ENCODE measurements at regions not wholly inside any gene's neighbourhood (a gene's known extent, or its start where the extent isn't known, plus 50 kb on each side); places are given as distances from the start of the nearest gene placed in this dataset.

- no peak overlapping the region for H3K4me2 ChIP-seq
- no peaks in the 10 kb centered on the region for H3F3A ChIP-seq (ENCODE audit: insufficient read depth, low read depth)
- CTCF ChIA-PET: no interaction called here
- intact Hi-C loops (cut with micrococcal nuclease; ENCODE audit: unreplicated experiment): no loop called here
- peaks cover 5% of the 10 kb centered on the region for H3K9me3 ChIP-seq (ENCODE audit: insufficient read depth, low read depth)
- H3K9me2 ChIP-seq (ENCODE audit: insufficient read depth): no peaks in the 10 kb centered on the region
- no peaks in the 10 kb centered on the region for H3K79me2 ChIP-seq (ENCODE audit: low read depth)
- H3K4me3 ChIP-seq: no peak overlapping the region
- POLR2A ChIA-PET (ENCODE audit: unreplicated experiment): no interaction called here
- no peaks in the 10 kb centered on the region for H4K20me1 ChIP-seq (ENCODE audit: insufficient read depth)
- no peak overlapping the region for H3K27ac ChIP-seq
- H3K4me1 ChIP-seq (replicated peaks; ENCODE audit: insufficient read depth): peaks cover 5% of the 10 kb centered on the region; the same call in 1 of the 2 replicates
- H2AFZ ChIP-seq: no peak overlapping the region
- no peak for DNase-seq
- no peaks in the 10 kb centered on the region for H3K27me3 ChIP-seq (ENCODE audit: insufficient read depth, low read depth)
- TF ChIP-seq CTCF (conservative IDR thresholded peaks at IDR 0.05) (no peak), EZH2 (IDR thresholded peaks at IDR 0.05; ENCODE audit: low read depth) (no peak)
- BruUV-seq (replicated peaks): no TSS peak
- no peaks in the 10 kb centered on the region for H3K36me3 ChIP-seq (ENCODE audit: low read depth)
Measured at GRCh38 chr6:22765015-22765414, 195.6 kb downstream of the HDGFL1 start.

- no peaks in the 10 kb centered on the region for H3K36me3 ChIP-seq (ENCODE audit: low read depth)
- no peak overlapping the region for H3K4me3 ChIP-seq
- peaks cover 5% of the 10 kb centered on the region; the same call in 1 of the 2 replicates for H3K9me3 ChIP-seq (ENCODE audit: insufficient read depth, low read depth)
- no peaks in the 10 kb centered on the region for H3K9me2 ChIP-seq (ENCODE audit: insufficient read depth)
- no peaks in the 10 kb centered on the region for H3K27me3 ChIP-seq (ENCODE audit: insufficient read depth, low read depth)
- ChIA-PET POLR2A (ENCODE audit: unreplicated experiment) (no interaction called here), CTCF (no interaction called here)
- DNase-seq: peak in 1 of 2 experiments; percentile 46
- H3F3A ChIP-seq (ENCODE audit: insufficient read depth, low read depth): no peaks in the 10 kb centered on the region
- intact Hi-C loops (cut with micrococcal nuclease; ENCODE audit: unreplicated experiment): no loop called here
- H3K4me1 ChIP-seq (replicated peaks; ENCODE audit: insufficient read depth): peaks cover 5% of the 10 kb centered on the region; the same call in 1 of the 2 replicates
- TF ChIP-seq EZH2 (IDR thresholded peaks at IDR 0.05; ENCODE audit: low read depth): no peak
- no peak for TF ChIP-seq CTCF (conservative IDR thresholded peaks at IDR 0.05)
- no TSS peak for BruUV-seq (replicated peaks)
- H3K79me2 ChIP-seq (ENCODE audit: low read depth): no peaks in the 10 kb centered on the region
- no peak overlapping the region for H3K4me2 ChIP-seq
- no peaks in the 10 kb centered on the region for H4K20me1 ChIP-seq (ENCODE audit: insufficient read depth)
- no peak overlapping the region for H2AFZ ChIP-seq
- no peak overlapping the region for H3K27ac ChIP-seq
Measured at GRCh38 chr6:22766979-22767378, 197.6 kb downstream of the HDGFL1 start.

GRCh38 chr6:22770054-22770453, 200.7 kb downstream of the HDGFL1 start:
- intact Hi-C loops (cut with micrococcal nuclease; ENCODE audit: unreplicated experiment): no loop called here
- no peak for TF ChIP-seq CTCF (conservative IDR thresholded peaks at IDR 0.05)
- no peak for TF ChIP-seq EZH2 (IDR thresholded peaks at IDR 0.05; ENCODE audit: low read depth)
- CTCF ChIA-PET: no interaction called here

More at GRCh38 chr6:22770054-22770453, 200.7 kb downstream of the HDGFL1 start:
- no peaks in the 10 kb centered on the region for H3F3A ChIP-seq (ENCODE audit: insufficient read depth, low read depth)
- no peak overlapping the region for H2AFZ ChIP-seq
- H3K27me3 ChIP-seq (ENCODE audit: insufficient read depth, low read depth): no peaks in the 10 kb centered on the region
- H3K4me2 ChIP-seq: no peak overlapping the region
- peaks cover 5% of the 10 kb centered on the region; the same call in 1 of the 2 replicates for H3K9me3 ChIP-seq (ENCODE audit: insufficient read depth, low read depth)
- POLR2A ChIA-PET (ENCODE audit: unreplicated experiment): no interaction called here
- no peaks in the 10 kb centered on the region for H4K20me1 ChIP-seq (ENCODE audit: insufficient read depth)
- no peaks in the 10 kb centered on the region for H3K36me3 ChIP-seq (ENCODE audit: low read depth)
- no peaks in the 10 kb centered on the region for H3K79me2 ChIP-seq (ENCODE audit: low read depth)
- H3K27ac ChIP-seq: no peak overlapping the region
- BruUV-seq (replicated peaks): no TSS peak
- H3K9me2 ChIP-seq (ENCODE audit: insufficient read depth): no peaks in the 10 kb centered on the region
- no peak overlapping the region for H3K4me3 ChIP-seq
- H3K4me1 ChIP-seq (replicated peaks; ENCODE audit: insufficient read depth): peaks cover 5% of the 10 kb centered on the region; the same call in 1 of the 2 replicates
- DNase-seq: no peak
